ENCODE measurements at regions not wholly inside any gene's neighbourhood (a gene's known extent, or its start where the extent isn't known, plus 50 kb on each side); places are given as distances from the start of the nearest gene placed in this dataset.

DNA sequence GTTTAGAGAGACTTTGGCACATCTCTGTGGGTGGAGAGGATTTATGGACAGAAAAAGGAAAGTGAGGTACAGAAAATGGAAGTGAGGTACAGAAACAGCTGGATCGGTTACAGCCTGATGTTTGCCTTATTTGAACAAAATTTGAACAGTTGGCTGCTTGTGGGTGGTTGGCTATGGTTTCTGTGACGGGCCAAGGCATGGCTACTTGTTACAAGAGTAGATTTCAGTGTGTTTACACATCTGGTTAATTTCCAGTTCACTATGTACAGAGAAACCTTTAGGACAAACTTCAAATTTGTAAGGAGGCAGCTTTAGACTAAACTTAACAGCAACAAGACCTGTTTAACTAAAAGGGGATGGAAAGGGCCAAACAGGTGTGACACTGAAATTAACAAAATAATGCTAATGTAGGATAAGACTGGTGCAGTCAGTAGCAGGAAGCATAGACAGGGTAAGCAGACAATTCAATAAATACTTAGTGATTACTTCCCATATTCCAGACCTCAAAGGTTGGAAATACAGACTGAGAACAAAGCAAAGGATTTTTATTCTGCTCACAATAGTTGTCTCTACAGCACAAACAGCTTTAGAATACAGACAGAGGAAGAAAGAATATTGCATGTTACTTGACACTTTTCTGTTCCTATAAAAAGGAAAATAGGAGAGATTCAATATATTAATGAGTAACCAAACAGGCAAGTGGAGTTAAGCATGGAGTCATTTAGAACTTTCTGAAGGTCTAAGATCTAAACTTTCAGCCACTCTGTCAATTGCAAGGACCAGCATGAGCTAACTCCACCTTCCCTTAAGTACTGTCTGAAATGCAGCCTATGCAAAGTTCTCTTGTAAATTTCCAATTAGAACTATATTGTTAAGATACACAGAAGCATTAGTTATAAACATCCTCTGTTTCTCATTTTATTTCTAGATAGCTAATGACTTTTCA is 294.4 kb upstream of the FAT4 start:
- TF ChIP-seq, protein P1, sequence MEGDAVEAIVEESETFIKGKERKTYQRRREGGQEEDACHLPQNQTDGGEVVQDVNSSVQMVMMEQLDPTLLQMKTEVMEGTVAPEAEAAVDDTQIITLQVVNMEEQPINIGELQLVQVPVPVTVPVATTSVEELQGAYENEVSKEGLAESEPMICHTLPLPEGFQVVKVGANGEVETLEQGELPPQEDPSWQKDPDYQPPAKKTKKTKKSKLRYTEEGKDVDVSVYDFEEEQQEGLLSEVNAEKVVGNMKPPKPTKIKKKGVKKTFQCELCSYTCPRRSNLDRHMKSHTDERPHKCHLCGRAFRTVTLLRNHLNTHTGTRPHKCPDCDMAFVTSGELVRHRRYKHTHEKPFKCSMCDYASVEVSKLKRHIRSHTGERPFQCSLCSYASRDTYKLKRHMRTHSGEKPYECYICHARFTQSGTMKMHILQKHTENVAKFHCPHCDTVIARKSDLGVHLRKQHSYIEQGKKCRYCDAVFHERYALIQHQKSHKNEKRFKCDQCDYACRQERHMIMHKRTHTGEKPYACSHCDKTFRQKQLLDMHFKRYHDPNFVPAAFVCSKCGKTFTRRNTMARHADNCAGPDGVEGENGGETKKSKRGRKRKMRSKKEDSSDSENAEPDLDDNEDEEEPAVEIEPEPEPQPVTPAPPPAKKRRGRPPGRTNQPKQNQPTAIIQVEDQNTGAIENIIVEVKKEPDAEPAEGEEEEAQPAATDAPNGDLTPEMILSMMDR (conservative IDR thresholded peaks at IDR 0.05 in 1 of 2, IDR thresholded peaks at IDR 0.05 in 1 of 2; ENCODE audit: low read depth in 1 of 2, low read length in 2 of 2): no peak
- TF ChIP-seq EZH2 (IDR thresholded peaks at IDR 0.05; ENCODE audit: low read length, missing control alignments): no peak

All from fibroblast of lung (primary cell).